ENCODE measurements at regions not wholly inside any gene's neighbourhood (a gene's known extent, or its start where the extent isn't known, plus 50 kb on each side); places are given as distances from the start of the nearest gene placed in this dataset.

DNA sequence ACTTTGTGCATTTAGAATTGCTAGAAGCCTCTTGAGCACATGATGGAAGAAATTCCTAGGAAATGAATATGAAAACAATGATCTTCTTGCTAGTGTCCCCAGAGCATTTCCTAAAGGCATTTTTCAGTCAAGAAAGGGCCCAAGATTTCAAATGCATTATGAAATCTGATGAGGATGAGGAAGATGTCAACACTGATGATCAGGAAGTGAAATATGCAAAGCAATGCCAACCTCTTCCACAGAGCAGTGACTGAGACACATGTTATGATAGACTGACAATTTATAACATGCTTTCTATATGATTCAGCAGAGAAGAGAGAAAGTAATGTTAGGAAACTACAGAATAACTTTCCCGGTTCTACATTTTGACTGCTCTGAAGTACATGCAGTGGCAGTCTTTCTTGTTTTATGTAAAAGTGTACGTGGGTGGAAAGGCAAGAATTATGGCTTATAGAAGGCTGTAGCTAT lies 859.1 kb upstream of the GOT2 start (continued):
- TF ChIP-seq, protein P1, sequence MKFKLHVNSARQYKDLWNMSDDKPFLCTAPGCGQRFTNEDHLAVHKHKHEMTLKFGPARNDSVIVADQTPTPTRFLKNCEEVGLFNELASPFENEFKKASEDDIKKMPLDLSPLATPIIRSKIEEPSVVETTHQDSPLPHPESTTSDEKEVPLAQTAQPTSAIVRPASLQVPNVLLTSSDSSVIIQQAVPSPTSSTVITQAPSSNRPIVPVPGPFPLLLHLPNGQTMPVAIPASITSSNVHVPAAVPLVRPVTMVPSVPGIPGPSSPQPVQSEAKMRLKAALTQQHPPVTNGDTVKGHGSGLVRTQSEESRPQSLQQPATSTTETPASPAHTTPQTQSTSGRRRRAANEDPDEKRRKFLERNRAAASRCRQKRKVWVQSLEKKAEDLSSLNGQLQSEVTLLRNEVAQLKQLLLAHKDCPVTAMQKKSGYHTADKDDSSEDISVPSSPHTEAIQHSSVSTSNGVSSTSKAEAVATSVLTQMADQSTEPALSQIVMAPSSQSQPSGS (IDR thresholded peaks at IDR 0.05; ENCODE audit: low read length) = no peak
- TF ChIP-seq STAT1 (conservative IDR thresholded peaks at IDR 0.05) = no peak
- no peak for TF ChIP-seq SRF (IDR thresholded peaks at IDR 0.05; ENCODE audit: low read depth in 2 of 2, low read length in 2 of 2)
- TF ChIP-seq SPI1 (IDR thresholded peaks at IDR 0.05; ENCODE audit: borderline replicate concordance, insufficient read depth, low read depth, low read length) = no peak
- no peak for TF ChIP-seq RAD51 (IDR thresholded peaks at IDR 0.05)
- TF ChIP-seq RBBP5 (conservative IDR thresholded peaks at IDR 0.05) = no peak
- TF ChIP-seq, protein P2, sequence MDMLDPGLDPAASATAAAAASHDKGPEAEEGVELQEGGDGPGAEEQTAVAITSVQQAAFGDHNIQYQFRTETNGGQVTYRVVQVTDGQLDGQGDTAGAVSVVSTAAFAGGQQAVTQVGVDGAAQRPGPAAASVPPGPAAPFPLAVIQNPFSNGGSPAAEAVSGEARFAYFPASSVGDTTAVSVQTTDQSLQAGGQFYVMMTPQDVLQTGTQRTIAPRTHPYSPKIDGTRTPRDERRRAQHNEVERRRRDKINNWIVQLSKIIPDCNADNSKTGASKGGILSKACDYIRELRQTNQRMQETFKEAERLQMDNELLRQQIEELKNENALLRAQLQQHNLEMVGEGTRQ (IDR thresholded peaks at IDR 0.05; ENCODE audit: borderline replicate concordance, low read depth, low read length) = no peak
- TF ChIP-seq SUZ12 (IDR thresholded peaks at IDR 0.05; ENCODE audit: unreplicated experiment) = no peak
- TF ChIP-seq IRF4 (IDR thresholded peaks at IDR 0.05; ENCODE audit: low read depth, low read length) = no peak
- TF ChIP-seq, protein P3, sequence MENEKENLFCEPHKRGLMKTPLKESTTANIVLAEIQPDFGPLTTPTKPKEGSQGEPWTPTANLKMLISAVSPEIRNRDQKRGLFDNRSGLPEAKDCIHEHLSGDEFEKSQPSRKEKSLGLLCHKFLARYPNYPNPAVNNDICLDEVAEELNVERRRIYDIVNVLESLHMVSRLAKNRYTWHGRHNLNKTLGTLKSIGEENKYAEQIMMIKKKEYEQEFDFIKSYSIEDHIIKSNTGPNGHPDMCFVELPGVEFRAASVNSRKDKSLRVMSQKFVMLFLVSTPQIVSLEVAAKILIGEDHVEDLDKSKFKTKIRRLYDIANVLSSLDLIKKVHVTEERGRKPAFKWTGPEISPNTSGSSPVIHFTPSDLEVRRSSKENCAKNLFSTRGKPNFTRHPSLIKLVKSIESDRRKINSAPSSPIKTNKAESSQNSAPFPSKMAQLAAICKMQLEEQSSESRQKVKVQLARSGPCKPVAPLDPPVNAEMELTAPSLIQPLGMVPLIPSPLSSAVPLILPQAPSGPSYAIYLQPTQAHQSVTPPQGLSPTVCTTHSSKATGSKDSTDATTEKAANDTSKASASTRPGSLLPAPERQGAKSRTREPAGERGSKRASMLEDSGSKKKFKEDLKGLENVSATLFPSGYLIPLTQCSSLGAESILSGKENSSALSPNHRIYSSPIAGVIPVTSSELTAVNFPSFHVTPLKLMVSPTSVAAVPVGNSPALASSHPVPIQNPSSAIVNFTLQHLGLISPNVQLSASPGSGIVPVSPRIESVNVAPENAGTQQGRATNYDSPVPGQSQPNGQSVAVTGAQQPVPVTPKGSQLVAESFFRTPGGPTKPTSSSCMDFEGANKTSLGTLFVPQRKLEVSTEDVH (IDR thresholded peaks at IDR 0.05; ENCODE audit: low read depth, partially characterized antibody) = no peak
